ENCODE measurements at regions not wholly inside any gene's neighbourhood (a gene's known extent, or its start where the extent isn't known, plus 50 kb on each side); places are given as distances from the start of the nearest gene placed in this dataset.

DNA sequence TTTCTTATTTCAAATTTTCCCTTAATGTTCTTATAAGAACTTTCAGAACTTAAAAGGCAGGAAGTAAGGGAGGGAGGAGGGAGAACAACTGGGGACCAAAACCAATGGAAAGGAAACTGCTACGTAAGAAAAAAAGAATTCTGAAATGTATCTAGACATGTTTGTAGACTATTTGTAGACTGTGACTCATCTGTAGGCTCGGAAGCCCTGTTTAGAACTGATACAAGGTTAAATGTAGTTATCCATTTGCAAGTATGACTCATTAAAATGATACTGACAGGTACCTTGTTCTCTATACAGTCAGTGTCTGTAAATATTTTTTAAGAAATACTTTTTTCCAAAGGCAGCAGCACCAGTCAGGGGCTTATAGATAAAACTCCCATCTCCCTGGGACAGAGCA, 202.0 kb downstream of the DHX15 start:
- TF ChIP-seq, protein P1, sequence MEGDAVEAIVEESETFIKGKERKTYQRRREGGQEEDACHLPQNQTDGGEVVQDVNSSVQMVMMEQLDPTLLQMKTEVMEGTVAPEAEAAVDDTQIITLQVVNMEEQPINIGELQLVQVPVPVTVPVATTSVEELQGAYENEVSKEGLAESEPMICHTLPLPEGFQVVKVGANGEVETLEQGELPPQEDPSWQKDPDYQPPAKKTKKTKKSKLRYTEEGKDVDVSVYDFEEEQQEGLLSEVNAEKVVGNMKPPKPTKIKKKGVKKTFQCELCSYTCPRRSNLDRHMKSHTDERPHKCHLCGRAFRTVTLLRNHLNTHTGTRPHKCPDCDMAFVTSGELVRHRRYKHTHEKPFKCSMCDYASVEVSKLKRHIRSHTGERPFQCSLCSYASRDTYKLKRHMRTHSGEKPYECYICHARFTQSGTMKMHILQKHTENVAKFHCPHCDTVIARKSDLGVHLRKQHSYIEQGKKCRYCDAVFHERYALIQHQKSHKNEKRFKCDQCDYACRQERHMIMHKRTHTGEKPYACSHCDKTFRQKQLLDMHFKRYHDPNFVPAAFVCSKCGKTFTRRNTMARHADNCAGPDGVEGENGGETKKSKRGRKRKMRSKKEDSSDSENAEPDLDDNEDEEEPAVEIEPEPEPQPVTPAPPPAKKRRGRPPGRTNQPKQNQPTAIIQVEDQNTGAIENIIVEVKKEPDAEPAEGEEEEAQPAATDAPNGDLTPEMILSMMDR (IDR thresholded peaks at IDR 0.05; ENCODE audit: control extremely low read depth, extremely low read depth, low read depth, missing control alignments), result no peak
- no peak for DNase-seq (ENCODE audit: extremely low spot score)
- ChIA-PET CTCF (interaction anchor here (1.4 kb wide), 1 partner anchor 13 kb away, joined by 5 read pairs; no protein-coding TSS in a partner anchor), POLR2A (no interaction called here)

DNA sequence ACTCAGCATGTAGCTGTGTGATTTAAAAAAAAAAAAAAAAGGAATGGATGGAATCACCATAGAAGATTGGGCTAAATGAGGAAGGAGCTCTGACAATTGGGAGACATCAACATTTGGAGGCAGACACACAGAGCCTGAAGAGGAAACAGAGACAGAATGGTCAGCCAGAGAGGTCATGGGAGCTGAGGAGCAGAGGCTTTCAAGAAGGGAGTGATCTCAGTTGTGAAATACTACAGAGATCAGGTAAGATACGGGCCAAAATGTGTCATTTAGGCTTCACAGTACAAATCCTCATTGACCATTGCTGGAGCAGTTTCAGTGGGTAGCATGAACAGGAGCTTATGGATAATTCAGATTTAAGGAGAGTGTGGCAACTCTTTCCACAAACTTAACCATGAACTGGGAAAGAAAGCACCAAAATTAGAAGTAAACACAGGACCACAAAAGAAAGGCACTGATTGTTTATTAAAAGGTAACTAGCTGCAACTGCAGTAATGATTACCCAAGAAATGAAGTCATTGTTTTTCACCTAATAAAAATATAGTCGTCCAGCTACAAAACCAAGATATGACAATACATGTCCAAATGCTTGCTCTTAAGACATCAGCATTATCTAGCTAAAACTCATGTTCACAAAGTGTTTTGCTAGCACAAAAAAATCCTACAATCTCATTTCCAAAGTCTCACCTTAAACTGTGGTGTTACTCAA, 203.2 kb downstream of the DHX15 start:
- ChIA-PET CTCF (interaction anchor here (1.0 to 1.9 kb wide), 6 partner anchors 8 to 59 kb away, joined by 3 to 5 read pairs (median 4); no protein-coding TSS in a partner anchor), POLR2A (no interaction called here)
- DNase-seq (ENCODE audit: extremely low spot score), result no peak
- TF ChIP-seq, protein P1 (IDR thresholded peaks at IDR 0.05; ENCODE audit: control extremely low read depth, extremely low read depth, low read depth, missing control alignments), result no peak

DNA sequence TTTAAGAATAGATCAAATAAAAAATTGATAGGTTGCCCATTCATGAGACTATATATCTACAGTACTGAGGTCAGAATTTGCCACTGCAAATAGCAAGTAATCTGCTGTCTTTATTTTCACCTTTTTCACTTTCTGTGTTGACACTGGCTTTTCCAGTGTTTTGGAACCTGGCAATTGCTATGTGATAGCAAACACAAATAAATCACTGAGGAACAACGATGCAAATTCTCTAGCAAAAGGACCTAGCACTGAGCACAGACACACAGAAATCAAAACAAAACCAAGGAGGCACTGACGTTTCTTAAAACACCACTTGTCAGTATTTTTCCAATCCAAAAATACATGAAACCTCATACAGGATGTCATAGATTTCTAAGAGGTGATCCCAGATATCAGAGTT, 210.7 kb downstream of the DHX15 start:
- DNase-seq (ENCODE audit: extremely low spot score), result no peak
- CTCF ChIA-PET, result interaction anchor here (1.4 to 1.6 kb wide), 2 partner anchors 8 to 16 kb away, joined by 3 to 4 read pairs; no protein-coding TSS in a partner anchor
- TF ChIP-seq, protein P1 (IDR thresholded peaks at IDR 0.05; ENCODE audit: control extremely low read depth, extremely low read depth, low read depth, missing control alignments), result no peak
- POLR2A ChIA-PET, result no interaction called here

DNA sequence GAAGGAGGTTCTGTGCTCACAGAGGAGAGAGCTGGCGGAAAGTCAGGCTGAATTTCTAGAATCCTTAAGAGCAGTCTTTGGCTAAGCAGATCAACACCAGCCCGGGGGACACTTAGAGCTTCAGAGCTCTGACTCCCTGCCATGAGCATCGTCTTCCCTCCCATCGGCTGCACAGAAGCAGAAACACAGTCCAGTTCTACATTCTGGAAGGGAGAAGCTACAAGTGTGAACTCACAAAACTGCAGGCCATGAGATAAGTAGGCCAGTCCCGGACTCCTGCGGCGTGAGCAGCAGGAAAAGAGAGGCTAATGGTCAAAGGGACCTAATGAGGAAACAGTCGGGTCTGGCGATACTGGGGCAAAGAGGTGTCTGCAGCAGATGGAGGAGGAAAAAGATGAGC, 211.5 kb downstream of the DHX15 start:
- ChIA-PET CTCF (interaction anchor here (0.7 to 1.6 kb wide), 4 partner anchors 8 to 47 kb away, joined by 3 to 4 read pairs (median 3); no protein-coding TSS in a partner anchor), POLR2A (no interaction called here)
- DNase-seq (ENCODE audit: extremely low spot score), result no peak
- TF ChIP-seq, protein P1 (IDR thresholded peaks at IDR 0.05; ENCODE audit: control extremely low read depth, extremely low read depth, low read depth, missing control alignments), result no peak

DNA sequence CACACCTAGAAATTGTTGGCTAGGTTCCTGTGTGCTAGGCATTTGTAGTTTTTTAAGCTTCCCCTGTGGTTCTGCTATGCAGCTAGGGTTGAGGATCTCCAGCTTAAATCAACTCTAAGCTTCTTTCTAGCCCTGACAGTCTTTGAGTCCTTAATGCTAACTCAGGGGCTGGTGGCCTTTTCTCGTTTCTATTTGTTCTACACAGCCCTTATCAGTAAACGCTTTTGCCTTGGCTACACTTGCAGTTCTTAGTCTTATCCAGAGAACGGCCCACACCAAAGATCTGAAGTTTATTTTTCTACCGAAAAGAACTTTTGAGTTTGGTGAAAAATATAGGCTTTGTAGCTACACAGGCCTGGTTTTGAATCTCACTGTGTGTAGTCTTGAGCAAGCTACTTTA, 212.0 kb downstream of the DHX15 start:
- no peak for DNase-seq (ENCODE audit: extremely low spot score)
- CTCF ChIA-PET, result interaction anchor here (0.7 to 1.6 kb wide), 3 partner anchors 9 to 17 kb away, joined by 3 to 4 read pairs (median 3); no protein-coding TSS in a partner anchor
- POLR2A ChIA-PET, result no interaction called here
- TF ChIP-seq, protein P1 (IDR thresholded peaks at IDR 0.05; ENCODE audit: control extremely low read depth, extremely low read depth, low read depth, missing control alignments), result no peak

DNA sequence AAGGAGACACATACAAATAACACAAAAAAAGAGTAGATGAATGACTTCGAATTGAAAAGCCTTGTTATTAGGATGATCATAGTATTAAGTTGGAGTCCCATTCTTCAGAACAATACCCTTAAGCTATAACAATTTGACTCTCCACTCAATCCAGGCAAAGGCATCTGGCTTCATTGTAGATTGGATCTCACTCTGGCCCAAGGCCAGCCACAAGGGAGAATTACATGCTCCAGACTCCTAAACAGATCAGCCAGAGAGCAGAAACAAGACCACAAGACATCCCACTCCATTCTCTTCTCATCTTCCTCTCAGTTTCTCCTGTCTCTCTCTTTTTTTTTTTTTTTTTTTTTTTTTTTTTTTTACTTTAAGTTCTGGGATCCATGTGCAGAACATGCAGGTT, 213.9 kb downstream of the DHX15 start:
- TF ChIP-seq, protein P1 (IDR thresholded peaks at IDR 0.05; ENCODE audit: control extremely low read depth, extremely low read depth, low read depth, missing control alignments), result no peak
- ChIA-PET CTCF (interaction anchor here (1.5 kb wide), 1 partner anchor 9 kb away, joined by 4 read pairs; no protein-coding TSS in a partner anchor), POLR2A (no interaction called here)
- no peak for DNase-seq (ENCODE audit: extremely low spot score)
